GM18519 (cell line): ENCODE measurements at regions not wholly inside any gene's neighbourhood (a gene's known extent, or its start where the extent isn't known, plus 50 kb on each side); places are given as distances from the start of the nearest gene placed in this dataset.

ENCODE experiments used
- ATAC-seq: cut with Tn5 transposase; IDR thresholded peaks from one replicate; pipeline ENCODE4 v1.9.1; 2021; ENCODE audit warnings: mild to moderate bottlenecking, moderate library complexity; ENCODE audit not compliant: unreplicated experiment, low FRiP score

DNA sequence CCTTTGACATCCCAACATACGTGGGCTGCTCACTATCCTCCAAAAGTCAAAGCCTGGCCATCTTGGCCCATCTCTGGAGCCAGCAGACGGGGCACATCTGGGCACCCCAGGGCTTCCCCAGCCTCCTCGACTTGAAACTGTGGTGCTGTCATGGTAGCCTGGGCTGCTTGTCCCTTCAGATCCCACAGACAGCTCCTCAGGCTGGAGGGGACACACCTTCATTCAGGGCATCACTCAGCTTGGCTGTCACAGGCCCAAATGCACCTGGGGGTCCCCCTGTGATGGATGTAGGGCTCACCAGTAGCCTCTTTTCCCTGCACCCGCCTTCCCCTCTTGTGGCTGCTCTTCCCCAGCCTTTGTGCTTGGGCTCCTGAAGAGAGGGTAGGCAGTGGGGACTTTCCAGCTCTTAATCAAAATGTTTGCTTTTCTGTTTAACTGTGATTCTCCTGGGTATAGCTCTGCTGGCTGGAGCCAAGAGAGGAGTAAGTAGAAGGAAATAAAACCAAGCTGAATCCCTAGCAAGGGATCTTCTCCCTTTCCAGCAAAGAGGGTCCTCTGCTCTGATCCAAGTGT, 92.3 kb downstream of the GYPC start:
- ATAC-seq = no peak

DNA sequence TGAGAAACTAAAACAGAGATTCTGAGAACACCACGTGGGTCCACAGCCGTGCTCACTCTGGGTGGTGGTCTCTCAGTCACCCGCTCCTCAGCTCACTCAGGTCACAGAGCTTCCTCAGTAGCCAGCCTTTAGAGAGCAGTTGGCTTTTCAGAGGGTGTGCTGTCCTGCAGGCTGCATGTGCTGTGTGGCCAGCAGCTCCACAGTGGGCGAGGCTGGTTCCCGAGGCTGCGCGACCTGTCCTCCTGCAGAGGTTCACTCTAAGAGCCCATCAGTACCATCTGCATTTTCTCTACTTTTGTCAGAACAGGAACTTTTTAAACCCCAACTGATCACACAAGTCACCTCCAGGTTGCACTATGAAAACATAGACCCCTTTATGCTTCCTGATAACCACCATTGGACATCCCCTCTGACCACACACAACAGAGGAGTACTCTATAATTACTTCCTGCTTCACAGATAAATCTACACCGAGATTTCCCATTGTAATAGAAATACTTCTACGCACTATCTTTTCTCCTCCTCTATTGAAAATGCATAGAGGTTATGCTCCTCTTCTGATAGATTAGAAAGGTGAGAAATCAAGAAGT, 93.1 kb downstream of the GYPC start:
- ATAC-seq = peak; percentile 52

DNA sequence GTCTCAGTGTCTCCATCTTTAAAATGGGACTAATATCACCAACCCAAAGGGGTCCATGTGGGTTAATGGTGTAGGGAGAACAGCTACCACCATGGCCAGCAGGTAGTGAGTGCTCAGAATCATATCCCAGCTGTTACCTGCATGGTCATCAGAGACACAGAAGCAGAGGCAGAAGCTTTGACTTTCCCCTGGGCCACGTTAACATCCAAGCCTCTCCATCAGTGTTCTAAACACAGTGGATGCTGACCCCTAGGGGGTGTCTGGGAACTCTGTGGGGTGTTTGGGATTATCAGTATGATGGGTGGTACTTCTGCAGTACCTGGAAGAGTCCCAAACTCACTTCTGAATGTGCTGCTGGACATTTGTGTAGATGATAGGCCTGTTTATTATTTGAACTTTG, 93.6 kb downstream of the GYPC start:
- ATAC-seq = peak; percentile 33

DNA sequence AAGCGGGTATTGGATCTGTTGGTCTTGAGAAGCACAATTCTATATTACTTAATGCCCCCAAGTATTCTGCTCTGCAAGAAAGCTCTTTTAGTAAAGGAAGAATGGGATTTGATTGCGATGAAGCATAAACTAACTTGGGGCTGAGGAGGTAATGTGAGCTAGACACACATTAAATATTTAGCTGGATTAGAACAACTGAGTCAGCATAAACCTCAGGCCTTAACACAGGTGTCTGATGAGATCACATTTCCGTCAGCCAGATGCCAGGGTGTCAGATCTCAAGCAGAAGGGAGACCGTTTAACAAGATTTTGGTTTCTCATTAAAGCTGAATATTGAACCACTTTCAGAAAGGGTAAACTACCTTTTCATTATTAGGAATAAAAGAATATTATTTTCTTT, 94.5 kb downstream of the GYPC start:
- no peak for ATAC-seq

DNA sequence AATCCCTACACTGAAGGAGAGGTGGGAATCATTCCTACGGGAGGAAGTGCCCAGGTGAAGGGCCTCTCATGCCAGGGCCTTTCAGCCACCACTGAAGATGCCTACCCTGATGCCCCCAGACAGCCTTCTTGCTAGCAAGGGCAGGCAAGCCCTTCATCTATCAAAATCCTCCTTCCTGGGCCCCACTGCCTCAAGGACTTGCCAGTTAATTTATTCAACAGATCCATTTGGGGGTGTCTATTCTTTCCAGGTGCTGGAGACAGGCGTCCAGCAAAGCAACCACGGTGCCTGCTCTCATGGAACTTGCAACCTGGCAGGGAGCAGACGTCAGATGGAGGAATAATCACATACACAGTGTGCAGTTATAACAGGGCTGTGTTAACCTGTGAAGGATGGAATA, 95.5 kb downstream of the GYPC start:
- no peak for ATAC-seq

DNA sequence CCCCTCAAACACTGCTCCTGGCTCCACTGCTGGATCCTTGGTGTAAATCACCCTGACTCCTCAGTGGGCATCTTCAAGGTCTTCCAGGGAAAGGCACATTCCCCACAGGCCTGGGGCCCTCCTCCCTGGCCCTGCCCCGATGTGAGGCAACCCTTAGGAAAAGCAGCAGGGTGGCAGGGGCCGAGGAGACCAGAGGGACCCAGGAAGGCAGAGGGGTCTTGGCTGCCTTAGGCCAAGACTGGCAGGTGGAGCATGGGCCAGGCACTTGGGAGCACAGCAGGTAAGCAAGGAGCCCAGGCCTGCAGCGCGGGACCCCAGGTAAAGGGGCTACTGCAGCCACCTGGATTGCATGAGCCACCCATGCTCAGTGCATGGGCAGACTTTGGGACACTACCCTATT, 96.9 kb downstream of the GYPC start:
- ATAC-seq = no peak

DNA sequence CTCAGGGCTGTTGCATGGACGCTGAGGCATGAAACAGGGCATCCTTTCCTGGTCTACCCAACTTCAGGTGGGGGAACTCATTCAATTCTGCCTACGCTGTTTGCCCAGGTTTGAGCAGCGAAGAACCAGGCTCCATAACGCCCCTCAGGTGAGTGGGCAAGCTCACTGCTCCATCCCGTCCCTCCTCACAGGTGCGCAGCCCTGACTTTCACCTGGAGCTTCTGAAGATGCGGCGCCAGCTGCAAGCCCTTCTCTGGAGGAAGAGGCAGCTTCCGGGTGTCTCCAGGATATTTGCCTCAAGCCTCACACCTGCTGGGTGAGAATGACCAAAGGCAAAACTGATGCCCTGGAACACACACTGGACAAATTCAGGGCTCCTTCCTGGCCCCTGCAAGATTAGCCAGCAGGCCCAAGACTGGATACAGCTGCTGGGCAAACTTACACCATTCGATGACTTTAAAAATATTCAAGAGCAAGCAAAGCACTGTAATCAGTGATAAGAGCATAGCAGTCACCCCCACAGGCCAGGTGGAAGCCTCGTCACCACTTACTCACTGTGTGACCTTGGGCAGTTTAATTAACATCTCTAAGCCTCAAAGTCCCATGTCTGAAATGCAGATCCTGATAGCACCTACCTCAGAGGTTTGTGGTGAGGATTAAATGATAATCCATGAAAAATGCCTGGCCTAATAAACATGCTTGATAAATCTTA, 97.7 kb downstream of the GYPC start:
- no peak for ATAC-seq

DNA sequence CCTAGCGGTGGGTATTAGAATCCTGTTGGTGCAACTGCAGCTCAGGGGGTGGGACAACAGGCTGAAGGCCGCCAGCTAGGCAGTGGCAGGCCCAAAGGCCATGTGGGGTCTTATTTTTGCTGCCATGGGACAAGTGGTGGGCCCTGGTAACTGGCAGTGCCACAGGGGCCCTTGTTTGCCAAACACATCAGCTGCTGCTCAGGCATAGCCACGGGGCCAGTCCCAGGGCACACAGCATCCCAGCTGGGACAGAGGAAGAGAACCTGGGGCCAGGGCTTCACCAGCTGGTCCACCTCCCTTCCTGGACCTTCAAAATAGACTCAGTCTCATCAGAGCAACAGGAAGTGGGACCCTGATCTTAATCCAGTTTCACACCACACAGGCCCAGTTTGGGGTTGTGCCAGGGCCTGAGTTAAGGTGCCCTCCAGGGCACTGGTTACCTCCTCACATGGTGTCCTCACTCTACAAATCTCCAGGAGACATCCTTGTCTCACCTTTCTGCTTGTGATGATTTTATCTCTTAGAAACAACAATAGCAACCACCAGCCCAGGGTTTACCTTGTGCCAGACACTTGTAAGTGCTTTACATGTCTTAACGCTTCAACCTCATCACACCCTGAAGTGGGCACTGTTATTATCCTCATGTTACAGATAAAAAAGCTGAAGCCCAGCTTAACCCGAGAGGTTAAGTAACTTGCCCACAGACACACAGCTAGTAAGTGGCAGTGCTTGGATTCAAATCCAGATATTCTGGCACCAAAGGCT, 98.5 kb downstream of the GYPC start:
- ATAC-seq = no peak

DNA sequence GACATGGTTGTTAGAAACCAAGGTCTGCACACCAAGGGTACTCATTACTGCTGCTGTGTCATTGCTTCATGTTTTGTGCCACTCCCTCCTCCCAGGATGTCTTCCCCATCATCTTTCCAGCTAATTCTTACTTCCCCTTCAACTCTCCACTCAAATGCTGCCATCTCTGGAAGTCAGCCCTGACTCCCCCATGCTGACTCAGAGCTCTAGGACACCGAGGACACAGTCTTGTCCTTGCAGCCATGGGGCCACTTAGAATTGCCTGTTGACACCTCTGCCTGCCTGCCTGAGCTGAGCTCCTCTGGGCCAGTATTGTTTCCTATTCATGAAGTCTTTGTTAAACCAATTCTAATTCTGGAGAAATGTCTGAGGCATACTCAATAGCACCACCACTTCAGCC, 100.2 kb downstream of the GYPC start:
- ATAC-seq = no peak

DNA sequence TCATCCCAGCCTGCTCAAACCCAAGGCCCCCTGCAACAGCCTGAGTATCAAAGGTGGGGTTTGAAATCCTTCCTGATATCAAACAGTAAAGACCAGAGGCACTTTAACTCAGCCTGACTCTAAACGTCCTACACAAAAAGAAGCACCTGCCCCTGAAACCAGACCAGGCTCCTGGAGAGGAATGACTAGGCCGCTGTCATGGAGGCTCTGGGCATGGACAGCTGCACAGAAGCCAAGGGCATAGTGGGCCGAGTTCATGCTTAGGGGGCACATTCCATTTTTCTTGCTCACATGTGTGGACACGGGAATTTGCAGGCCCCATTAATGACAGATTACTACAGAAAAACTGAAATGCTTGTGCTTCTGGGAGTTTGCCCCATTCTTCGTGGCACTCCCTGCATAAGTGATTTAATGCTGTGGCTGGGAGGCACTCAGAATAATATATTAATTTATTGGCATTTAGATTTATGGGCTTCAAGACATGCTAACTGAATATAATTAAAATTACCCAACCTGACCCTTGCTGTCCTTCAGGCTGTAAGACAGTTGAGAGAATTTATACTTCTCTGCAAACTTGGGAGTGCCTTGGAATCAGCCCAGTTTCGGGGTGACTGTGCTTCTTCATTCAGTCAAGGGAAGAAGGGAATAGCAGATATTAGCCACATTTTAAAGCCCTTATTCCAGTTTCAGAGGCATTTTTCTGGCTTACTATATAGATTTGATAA, 105.5 kb downstream of the GYPC start:
- no peak for ATAC-seq

DNA sequence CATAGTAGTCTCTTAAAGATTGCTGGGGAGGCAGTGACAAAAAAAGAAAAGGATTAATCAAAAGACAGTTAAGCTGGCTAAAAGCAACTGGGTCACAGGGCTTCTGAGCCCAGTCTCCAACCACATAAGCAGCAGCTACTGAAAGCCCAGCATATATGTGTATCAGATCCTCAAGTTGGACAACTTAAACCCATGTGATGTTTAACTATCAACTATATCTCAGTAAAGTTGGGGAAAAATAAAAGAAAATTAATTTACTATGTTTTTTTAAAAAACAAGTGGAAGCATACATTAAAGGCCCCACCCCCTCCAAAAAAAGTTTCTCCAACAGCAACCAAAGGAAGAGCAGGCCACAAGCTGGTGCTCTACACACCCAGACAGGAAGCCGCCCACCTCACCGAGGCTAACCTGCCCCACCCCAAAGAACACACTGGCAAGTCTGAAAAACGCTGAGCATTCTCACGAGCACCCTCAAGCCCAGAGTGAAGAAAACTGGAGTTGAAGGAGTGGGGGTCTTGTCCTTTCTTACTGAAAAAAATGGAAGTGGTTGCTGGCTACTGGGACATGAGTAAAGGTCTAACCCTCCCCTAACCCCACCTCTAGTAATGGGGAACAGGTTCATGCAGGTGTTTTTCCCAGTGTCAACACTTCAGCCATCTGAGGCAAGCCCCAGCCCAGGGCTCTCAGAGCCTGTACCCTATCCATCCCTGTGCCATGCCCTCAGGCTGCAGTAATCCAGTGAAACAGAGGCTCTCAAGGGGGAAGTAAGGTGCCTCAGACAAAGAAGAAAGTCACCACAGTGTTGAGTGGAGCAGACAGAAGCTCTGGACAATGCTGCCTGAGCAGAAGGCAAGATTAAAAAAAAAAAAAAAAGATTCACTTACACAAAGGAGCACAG, 106.3 kb downstream of the GYPC start:
- ATAC-seq = peak; percentile 61

DNA sequence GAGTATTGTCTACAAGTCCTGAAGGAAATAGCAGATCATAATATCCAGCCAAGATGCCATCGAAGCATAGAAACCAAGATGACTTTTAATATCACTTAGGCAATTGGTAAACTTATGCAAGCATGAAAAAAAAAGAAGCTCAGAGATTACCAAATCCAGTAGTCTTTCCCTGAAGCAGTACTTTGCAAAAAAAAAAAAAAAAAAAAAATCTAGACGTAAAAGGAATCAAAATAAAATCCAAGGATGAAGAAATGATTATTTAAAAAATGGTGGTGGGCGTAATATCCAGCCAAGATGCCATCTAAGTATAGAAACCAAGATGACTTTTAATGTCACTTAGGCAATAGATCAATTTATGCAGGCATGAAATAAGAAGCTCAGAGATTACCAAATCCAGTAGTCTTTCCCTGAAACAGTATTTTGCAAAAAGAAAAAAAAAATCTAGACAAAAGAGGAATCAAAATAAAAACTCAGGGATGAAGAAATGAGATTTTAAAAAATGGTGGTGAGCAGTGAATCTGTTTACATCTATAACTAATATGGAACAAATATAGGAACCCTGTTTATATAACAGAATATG, 108.8 kb downstream of the GYPC start:
- ATAC-seq = no peak

DNA sequence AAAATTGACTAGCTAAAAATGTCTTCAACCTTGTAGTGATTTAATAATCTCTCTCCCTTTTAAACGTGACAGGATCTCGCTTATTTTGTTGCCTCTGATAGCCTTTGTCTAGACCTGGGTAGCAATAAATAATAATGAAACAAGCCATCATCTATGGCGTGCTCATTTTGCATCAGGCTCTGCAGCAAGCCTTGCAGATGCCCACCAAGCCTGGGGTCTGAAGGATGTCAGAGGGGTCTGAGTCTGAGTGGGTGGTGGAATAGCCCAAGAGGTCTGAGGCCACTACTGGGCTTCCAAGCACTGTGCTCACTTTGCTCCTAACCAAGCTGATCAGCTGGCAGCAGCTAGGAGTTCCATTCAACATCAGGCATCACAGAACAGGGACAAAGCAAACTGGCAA, 109.4 kb downstream of the GYPC start:
- no peak for ATAC-seq

DNA sequence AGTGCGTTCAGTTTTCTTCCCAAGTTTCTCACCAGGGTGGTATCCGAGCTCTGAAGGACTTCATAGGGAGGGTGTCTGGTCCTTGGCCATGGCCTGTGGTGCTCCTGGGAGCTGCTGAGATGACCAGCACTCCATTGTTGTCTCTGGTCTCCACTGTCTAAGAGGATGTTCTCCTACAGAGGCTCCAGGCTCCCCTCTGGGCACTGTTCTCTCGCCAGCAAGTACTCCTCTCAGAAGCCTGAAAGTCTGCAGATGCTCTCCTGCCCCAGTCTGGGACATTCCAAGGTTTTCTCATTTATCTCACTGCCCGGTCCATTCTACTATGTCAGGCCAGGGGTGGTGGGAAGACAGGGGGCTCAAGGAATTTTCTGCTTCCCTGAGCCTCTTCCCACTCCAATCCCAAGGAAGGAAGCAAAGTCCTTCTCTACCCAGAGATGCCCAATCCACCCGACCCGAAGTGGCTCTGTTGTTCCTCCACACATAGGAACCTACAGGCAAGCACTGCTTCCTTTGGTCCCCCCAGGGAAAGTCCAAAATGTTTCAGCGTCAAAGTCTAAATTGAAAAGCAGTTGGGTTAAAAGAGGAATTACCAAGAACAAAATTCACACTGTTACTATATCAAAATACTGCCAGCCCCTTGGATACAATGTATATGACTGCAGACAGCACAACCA, 110.5 kb downstream of the GYPC start:
- no peak for ATAC-seq

DNA sequence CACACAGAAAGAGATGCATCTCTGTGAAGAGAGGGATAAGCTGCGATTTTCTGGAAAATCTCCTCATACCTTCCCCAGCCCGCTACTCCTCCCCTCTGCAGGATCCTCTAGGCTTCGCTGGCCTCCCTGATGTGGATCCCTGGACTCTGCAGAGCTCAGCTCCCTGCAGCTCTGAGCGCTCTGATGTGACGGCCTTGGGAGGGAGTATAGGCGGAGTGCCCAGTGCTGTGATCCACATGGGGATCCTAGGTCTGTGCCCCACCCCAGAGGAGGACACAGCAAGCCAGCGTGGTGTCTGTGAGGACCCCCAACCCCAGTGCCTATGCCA, 111.0 kb downstream of the GYPC start:
- ATAC-seq = no peak

DNA sequence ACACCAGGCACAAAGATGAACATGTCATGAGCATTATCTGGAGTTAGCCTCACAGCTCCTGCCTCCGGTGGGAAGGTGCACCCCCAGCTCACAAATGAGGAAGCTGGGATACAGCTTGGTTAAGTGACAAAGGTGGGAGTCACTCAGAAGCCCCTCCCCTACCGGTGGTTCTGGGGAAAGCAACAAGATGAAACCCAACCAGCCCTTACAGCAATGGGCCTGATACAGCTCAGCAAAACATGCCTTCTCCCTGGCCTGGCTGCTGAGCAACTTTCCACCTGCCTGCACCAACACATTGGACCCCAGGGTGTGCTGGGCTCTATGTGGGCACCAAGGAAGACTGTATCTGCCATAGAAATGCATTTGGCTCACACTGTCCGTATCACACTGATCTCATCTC, 113.2 kb downstream of the GYPC start:
- no peak for ATAC-seq

DNA sequence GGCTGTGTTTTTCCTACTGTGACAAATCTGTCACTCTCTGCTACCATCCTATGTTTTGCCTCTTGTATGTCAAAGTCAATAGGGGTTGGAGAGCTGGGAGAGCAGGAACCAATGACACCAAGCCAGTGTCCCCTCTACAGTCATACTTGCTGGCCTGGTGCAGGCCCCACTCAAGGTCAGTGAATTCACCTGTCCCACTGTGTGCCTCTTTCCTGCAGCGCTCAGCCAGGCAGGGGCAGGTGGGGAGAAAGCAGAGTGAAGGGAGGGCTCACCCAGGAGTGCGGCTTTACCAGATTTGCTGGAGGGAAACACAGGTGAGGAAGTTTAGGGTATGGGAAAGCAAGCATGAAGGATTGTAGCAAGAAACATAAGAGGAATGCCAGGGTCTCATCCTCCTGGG, 114.5 kb downstream of the GYPC start:
- ATAC-seq = no peak

DNA sequence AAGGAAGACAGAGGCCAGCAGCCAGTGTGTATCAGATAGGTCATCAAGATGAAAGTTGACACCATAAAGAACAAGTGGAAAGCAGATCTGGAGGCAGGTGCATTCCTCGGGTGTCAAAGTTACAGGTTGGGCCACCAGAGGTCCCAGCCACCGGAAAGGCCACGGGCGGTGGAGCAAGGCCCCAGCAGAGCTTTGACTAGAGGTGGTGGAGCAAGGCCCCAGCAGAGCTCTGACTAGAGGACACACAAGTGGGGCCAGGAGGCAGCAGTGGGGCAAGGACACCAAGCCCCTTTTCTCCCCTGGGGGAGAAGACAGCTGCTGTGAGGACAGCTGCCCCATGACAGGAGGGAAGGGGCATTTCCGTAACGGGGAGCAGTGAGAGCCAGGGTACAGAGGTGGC, 115.1 kb downstream of the GYPC start:
- no peak for ATAC-seq

DNA sequence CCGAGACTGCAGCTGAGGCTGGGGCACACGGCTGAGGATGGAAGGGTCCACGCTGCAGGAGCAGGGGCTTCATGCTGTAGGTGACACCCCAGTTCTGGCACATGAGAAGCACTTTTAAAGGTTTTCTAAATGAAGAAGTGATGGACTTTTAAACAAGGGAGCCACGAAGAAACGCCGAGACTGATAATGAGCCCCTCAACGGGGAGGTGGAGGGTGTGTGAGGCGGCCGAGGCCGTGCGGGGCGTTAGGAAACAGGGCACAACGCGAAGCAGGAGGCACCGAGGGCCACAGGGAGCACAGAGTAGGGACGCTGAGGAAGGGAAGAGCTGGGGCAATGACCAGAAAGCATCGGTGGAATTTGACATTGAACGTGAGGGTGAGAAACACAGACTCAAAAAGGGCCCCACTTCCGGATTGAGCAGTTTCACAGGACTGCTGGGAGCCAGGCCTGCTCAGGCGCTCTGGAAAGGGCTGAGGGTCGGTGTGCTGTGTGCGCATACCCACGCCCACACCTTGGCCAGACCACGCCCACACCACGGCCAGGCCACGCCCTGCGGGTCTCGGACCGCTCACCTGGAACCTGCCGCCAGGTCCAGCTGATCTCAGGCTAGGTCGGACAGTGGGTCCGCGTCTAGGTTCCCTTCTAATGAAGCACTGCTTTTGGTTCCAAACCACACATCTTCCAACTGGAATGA, 115.7 kb downstream of the GYPC start:
- no peak for ATAC-seq
